ENCODE measurements at regions not wholly inside any gene's neighbourhood (a gene's known extent, or its start where the extent isn't known, plus 50 kb on each side); places are given as distances from the start of the nearest gene placed in this dataset.
"Not testable (repeated sequence)": the region's sequence is repeated elsewhere in the genome, so short reads cannot be mapped to it uniquely, and the experiment has no call there.

DNA sequence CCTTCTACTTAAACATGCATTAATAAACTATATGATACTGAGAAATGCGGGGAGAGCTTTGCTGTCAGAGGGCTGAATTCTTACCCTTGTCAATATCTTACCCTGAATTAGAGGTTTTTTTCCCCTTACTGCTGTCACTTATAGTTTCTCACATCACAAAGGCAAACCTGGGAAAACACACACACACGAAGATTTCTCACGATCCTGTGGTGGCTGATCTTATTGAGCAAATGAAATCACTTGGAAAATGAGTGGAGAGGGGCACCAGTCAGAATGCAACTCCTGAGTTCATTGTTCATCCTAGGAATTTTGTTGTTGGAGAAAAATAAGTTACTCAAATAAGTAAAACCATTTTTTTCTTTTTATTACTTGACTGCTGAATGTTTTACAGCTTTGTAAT is 673.6 kb downstream of the EDEM1 start:
- DNase-seq, result no peak

- peak in 1 of 2 experiments; percentile 52 for DNase-seq
Measured at GRCh38 chr3:5874931-5875341, 687.4 kb downstream of the EDEM1 start.

GRCh38 chr3:5888851-5889250 is 701.3 kb downstream of the EDEM1 start:
- no peak for DNase-seq

DNA sequence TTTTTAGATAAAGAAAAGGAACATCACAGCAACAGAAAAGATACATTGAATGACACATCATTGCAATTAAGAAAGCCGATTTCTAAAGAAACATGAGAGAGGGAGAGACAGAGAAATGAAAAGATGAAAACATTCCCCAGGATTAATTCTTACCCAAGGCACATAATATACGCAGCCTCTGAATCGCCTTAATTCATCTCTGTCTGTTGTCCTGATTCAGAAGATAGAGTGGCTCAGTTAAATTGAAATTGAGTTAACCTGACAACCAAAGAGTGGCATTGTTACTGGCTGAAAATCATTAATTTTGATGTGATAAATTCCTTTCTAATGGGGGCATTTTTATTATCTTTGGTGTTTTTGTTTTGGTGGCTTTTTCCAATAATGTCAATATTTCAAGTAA is 701.9 kb downstream of the EDEM1 start:
- no peak for DNase-seq

GRCh38 chr3:5891711-5892110 is 704.2 kb downstream of the EDEM1 start:
- peak; percentile 50 to 74 for DNase-seq

GRCh38 chr3:5898106-5898505 is 710.6 kb downstream of the EDEM1 start:
- DNase-seq, result no peak

DNA sequence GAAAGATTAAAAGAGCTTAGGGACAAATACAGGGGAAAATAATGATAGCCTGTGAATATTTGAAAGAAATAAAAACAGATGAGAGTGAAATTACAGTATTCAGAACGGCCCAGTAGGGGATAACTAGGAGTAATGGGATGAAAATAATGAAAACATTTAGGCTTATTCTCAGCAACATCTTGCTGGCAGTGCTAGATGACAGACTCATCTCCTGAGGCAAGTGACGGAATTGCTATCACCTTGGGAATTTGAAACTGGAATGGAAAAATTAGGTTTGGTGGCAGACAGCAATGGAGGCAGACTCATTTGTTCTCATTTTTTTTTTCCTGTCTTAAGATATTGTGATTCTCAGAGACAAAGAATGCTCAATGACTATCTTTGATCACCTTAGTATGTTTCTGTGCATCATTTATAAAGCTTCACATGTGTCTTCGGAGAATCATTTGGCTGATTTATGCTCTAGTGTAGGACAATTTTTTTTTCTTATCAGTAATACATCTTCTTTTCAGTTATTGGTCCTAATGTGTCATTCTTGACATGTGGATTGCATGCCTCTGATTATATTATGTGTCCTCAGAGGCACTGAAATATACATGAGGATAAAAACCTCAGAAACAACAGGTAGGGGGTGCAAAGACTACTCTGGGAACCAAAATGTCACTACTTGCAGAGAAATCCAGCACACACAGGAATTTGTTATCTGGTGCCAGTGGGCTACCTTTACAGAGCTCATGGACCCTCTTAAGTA is 711.7 kb downstream of the EDEM1 start:
- no peak for DNase-seq

DNA sequence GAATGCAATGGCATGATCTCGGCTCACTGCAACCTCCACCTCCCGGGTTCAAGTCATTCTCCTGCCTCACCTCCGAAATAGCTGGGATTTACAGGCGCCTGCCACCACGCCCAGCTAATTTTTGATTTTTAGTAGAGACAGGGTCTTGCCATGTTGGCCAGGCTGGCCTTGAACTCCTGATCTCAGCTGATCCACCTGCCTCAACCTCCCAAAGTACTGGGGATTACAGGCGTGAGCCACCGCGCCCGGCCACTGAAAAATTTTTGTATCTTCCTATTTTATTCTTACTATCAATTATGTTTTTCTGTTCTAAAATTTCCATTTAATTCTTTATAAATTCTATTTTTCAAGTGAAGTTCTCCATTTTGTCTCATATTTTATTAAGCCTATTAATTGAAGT is 730.4 kb downstream of the EDEM1 start:
- DNase-seq, result no peak

DNA sequence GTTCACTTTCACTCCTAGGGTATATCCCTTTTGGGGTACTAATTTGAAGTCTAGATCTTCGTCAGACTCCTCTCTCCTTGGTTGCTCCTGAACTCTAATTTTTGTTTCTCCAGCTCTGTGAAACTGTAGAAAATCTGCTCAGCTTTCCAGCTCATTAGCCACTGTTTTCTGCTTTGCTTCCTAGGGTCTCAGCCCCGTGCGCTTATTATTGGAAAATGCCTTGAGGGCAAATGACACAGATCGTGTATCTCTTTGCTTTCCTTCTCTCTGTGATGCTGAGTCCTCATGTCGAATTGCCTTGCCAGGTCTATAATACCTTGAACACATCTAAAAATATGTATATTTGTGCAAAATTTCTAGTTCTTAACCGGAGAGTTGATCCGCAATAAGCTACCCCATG is 731.1 kb downstream of the EDEM1 start:
- no peak for DNase-seq

- no peak for DNase-seq
Measured at GRCh38 chr3:5929027-5929426, 741.5 kb downstream of the EDEM1 start.

- not testable (repeated sequence) for DNase-seq
Measured at GRCh38 chr3:5944061-5944460, 756.6 kb downstream of the EDEM1 start.

GRCh38 chr3:5948084-5948483 is 760.6 kb downstream of the EDEM1 start:
- no peak for DNase-seq

- no peak for DNase-seq
Measured at GRCh38 chr3:5951026-5951425, 763.5 kb downstream of the EDEM1 start.

DNA sequence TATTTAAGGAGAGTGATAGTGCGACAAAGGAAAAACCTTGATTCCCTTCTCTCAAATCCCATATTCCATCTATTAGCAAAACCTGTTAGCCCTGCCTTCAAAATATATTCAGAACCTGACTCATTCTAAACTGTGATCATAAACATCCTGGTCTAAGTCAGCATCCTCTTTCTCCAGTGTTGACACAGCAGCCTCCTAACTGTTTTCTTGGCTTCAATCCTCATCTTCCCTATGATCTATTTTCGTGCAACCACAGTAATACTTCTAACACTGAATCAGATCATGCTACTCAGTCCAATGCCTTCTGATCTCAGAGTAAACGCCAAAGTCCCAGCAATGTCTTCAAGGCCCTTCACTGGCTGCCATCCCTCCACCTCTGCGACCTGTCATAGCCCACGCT is 785.1 kb downstream of the EDEM1 start:
- DNase-seq, result no peak

DNA sequence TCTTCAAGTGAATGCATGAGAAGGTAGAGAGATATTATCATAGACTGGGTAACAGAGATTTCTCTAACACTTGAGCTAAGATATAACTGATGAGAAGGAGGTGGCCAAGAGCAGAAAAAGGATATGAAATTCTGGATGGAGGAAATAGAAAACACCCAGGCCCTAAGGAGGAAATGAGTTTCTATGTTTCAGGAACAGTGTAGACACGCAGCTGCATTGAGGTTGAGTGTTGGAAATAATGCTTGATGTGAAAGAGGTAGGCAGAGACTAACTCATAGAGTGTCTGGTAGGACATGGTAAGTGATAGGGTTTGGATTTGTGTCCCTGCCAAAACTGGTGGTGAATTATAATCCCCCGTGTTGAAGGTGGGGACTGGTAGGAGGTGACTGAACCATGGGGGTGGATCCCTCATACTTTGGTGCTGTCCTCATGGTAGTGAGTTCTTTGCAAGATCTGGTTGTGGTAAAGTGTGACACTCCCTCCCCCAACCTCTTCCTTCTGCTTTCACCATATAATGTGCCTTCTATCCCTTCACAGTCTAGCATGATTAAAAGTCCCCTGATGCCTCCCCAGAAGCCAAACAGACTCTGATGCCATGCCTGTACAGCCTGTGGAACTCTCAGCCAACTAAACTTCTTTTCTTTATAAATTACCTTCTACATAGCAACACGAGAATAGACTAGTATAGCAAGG is 787.3 kb downstream of the EDEM1 start:
- no peak for DNase-seq

DNA sequence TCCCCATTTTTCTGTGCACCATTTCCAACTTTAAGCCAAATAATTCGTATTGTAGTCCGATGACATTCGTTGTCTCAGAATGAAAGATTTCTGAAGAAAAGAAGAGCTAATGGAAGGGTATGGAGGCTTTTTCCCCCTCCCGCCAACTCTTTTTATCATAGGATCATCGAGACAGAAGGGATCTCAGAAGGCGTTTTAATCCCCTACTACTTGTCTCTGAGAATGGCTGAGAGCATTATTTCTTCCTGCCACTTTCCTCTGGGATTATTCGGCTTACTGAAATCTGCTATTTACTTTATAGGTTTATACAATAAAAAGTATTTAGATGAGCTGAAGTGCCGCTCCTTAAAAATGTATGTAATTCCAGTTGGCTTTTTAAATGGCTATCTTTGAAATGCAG is 789.8 kb downstream of the EDEM1 start:
- peak in 1 of 2 experiments; percentile 65 for DNase-seq

DNA sequence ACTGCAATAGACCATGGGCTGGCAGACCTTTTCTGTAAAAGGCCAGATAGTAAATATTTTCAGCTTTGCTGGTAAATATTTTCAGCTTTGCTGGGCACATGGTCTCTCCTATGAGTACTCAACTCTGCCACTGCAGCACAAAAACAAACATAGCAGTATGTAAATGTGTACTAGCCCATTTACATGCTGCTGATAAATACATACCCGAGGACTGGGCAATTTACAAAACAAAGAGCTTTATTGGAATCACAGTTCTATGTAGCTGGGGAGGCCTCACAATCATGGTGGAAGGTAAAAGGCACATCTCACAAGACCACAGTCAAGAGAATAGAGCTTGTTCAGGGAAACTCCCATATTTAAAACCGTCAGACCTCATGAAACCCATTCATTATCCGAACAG is 793.0 kb downstream of the EDEM1 start:
- no peak for DNase-seq

GRCh38 chr3:5994651-5995050 is 807.1 kb downstream of the EDEM1 start:
- no peak for DNase-seq

DNA sequence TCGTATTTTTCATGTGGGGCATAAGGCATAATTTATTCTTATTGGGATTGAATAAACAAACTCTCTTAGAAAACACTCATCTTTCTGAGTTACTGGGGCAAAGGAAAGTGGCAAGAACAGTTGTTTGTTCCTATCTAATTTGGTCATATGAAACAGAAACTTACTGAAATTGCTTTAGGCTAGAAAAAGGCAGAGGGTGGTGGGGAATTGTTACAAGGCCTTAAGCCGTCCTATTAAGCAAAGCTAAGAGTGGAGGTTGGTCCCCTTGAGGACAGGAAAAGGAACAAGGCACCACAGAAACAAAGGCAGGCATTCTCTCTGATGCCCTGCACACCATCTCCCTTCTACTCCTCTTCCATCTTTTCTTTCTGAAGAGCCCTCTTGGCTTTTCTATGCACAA is 830.9 kb downstream of the EDEM1 start:
- DNase-seq, result no peak

- no peak for DNase-seq
Measured at GRCh38 chr3:6022621-6023020, 835.1 kb downstream of the EDEM1 start.

- no peak for DNase-seq
Measured at GRCh38 chr3:6025032-6025431, 835.9 kb upstream of the GRM7 start.

GRCh38 chr3:6030648-6031047 is 830.3 kb upstream of the GRM7 start:
- peak in 1 of 2 experiments; percentile 27 for DNase-seq

- DNase-seq, result no peak
Measured at GRCh38 chr3:6035626-6036025, 825.3 kb upstream of the GRM7 start.

DNA sequence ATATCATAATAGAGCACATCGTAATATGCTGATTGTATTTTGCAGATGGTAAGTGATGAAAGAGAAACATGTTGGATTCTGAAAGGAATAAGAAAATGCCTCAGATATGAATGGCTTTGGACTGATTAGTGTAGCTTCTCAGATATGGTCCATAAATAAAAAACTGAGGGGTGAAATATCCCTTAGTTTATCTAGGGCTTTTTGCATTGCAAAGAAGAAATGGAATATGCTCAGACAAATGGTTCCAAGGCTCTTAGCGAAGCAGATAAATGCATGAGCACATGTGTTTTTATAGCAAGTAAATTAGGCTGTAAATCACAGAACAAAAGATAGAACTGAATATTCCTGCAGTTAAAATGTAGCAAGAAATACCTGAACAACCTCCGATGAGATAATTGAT is 820.9 kb upstream of the GRM7 start:
- no peak for DNase-seq

DNA sequence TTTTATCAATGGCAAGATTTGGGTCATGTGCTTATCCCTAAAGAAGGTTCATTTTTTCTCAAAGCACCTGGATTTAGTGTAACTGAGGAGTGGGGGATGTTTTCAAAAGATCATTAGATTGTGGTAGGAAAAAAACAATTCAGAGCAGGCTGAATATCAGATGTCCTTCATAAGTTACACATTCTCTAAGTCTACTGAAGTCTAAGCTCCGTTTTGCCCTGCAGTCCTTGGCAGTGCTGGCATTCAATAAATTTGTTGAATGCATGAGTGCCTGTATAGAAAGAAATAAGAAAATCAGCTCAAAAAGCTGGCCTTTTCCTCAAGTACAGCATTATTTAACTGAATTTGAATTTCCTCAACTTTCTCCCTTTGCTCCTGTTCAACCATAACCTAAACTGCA is 819.0 kb upstream of the GRM7 start:
- no peak for DNase-seq
